Calu3 (cell line): ENCODE measurements at regions not wholly inside any gene's neighbourhood (a gene's known extent, or its start where the extent isn't known, plus 50 kb on each side); places are given as distances from the start of the nearest gene placed in this dataset.

Source experiments
- BruUV-seq: library from RNA; stranded (reverse); fragments of 400-500 nt; replicated peaks from 2 replicates; lab custom pipeline; 2021; lab: Mats Ljungman, UMichigan
- CTCF ChIA-PET: fragments of 300-600 bp; sonication (Branson Sonifier 250); formaldehyde crosslinking; loops from one replicate; lab custom pipeline; 2022; ENCODE audit warnings: antibody characterized with exemption; lab: Charles Lee
- DNase-seq: peaks from one replicate; pipeline ENCODE4 v3.0.0; 2022
- H3K27ac Mint-ChIP-seq: one replicate; pipeline ENCODE4 v1.8.0; 2022; ENCODE audit warnings: mixed read lengths; ENCODE audit not compliant: unreplicated experiment
- H3K27me3 Mint-ChIP-seq: one replicate; pipeline ENCODE4 v1.8.0; 2022; ENCODE audit warnings: mixed read lengths; ENCODE audit not compliant: unreplicated experiment
- H3K36me3 Mint-ChIP-seq: one replicate; pipeline ENCODE4 v1.8.0; 2022; ENCODE audit warnings: mild to moderate bottlenecking, moderate library complexity, mixed read lengths; ENCODE audit not compliant: insufficient read depth, unreplicated experiment
- H3K4me1 Mint-ChIP-seq: one replicate; pipeline ENCODE4 v1.8.0; 2022; ENCODE audit warnings: mild to moderate bottlenecking, low read depth, mixed read lengths; ENCODE audit not compliant: unreplicated experiment
- H3K4me3 Mint-ChIP-seq: one replicate; pipeline ENCODE4 v1.8.0; 2022; ENCODE audit warnings: mild to moderate bottlenecking, low read depth, moderate library complexity, mixed read lengths; ENCODE audit not compliant: unreplicated experiment
- H3K9me3 Mint-ChIP-seq: one replicate; pipeline ENCODE4 v1.8.0; 2022; ENCODE audit warnings: low read depth, mixed read lengths; ENCODE audit not compliant: unreplicated experiment
- CTCF ChIP-seq: fragments of 200-600 bp; IDR thresholded peaks from one replicate; pipeline ENCODE4 v1.8.0; 2022; ENCODE audit warnings: antibody characterized with exemption; ENCODE audit not compliant: unreplicated experiment
- intact Hi-C: fragments of 100-400 bp; cut with micrococcal nuclease; formaldehyde crosslinking; loops from one replicate; pipeline ENCODE4 v1.10.0; 2022; ENCODE audit not compliant: unreplicated experiment

DNA sequence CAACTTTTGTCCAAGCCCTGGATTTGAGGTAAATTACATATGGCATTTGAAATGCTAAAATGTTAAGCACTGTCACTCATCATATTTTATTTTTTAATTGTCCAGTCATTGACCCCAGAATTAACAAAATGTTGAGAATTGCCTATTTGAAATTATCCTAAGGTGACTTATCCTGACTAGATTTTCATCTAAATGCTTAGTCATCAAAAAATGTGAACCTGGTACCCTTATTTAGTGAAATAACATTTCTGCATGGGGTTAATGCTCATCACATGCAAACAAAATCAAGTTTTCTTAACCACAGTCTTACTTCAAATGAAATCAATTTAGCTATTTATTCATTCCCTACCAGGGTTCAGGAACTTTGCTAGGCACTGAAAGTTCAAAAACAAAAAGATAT is 232.0 kb upstream of the DCN start:
- H3K9me3 Mint-ChIP-seq = no peaks in the 10 kb centered on the region
- no peak overlapping the region for H3K4me3 Mint-ChIP-seq
- no TSS peak for BruUV-seq
- peaks cover 6% of the 10 kb centered on the region for H3K4me1 Mint-ChIP-seq
- H3K27me3 Mint-ChIP-seq = no peaks in the 10 kb centered on the region
- CTCF ChIA-PET = interaction anchor here (1.8 kb wide), 1 partner anchor 32 kb away, joined by 8 read pairs; no protein-coding TSS in a partner anchor
- no peaks in the 10 kb centered on the region for H3K36me3 Mint-ChIP-seq
- intact Hi-C loops = loop anchor here (5.0 kb wide), 1 partner anchor 163 kb away; no protein-coding TSS in a partner anchor
- H3K27ac Mint-ChIP-seq = no peak overlapping the region
- no peak for DNase-seq
- no peak for TF ChIP-seq CTCF

GRCh38 chr12:91413581-91414546 is 231.2 kb upstream of the DCN start:
- peak overlapping the region; percentile 58 for H3K27ac Mint-ChIP-seq
- CTCF ChIA-PET = interaction anchor here (1.0 to 1.8 kb wide), 2 partner anchors 9 to 32 kb away, joined by 3 to 8 read pairs; no protein-coding TSS in a partner anchor
- TF ChIP-seq CTCF = no peak
- H3K36me3 Mint-ChIP-seq = no peaks in the 10 kb centered on the region
- no TSS peak for BruUV-seq
- H3K4me3 Mint-ChIP-seq = no peak overlapping the region
- intact Hi-C loops = loop anchor here (5.0 kb wide), 1 partner anchor 163 kb away; no protein-coding TSS in a partner anchor
- DNase-seq = peak; percentile 32
- H3K4me1 Mint-ChIP-seq = peaks cover 6% of the 10 kb centered on the region
- H3K9me3 Mint-ChIP-seq = no peaks in the 10 kb centered on the region
- no peaks in the 10 kb centered on the region for H3K27me3 Mint-ChIP-seq

- CTCF ChIA-PET = interaction anchor here (0.6 to 1.0 kb wide), 4 partner anchors 25 to 1028 kb away, joined by 3 to 8 read pairs (median 4); no protein-coding TSS in a partner anchor
- H3K9me3 Mint-ChIP-seq = no peaks in the 10 kb centered on the region
- peak overlapping the region; percentile 69 for H3K27ac Mint-ChIP-seq
- no peaks in the 10 kb centered on the region for H3K4me1 Mint-ChIP-seq
- peak; percentile 77 for DNase-seq
- BruUV-seq = no TSS peak
- no peaks in the 10 kb centered on the region for H3K27me3 Mint-ChIP-seq
- no peak overlapping the region for H3K4me3 Mint-ChIP-seq
- TF ChIP-seq CTCF = no peak
- H3K36me3 Mint-ChIP-seq = no peaks in the 10 kb centered on the region
- intact Hi-C loops = no loop called here
These were observed 224.3 kb upstream of the DCN start for GRCh38 chr12:91406920-91407341.

DNA sequence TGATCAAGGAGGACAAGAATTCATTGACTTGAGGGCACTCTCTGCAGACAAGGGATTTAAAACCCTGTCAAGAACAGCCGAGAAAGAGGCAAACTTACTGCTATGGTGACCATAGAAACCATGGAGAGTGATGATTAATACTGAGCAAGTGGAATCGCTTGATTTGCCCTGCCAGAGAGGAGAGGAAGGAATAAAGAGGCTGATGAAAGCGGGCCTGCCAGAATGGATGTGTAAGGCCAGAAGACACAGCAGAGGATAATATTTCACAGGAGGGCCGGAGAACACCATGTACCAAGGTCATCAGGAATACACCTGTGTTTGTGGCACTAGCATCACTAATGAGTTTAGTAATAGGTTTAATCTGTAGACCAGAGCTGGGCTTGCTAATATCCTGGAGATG is 221.8 kb upstream of the DCN start:
- no peak overlapping the region for H3K27ac Mint-ChIP-seq
- BruUV-seq = no TSS peak
- TF ChIP-seq CTCF = no peak
- no peaks in the 10 kb centered on the region for H3K4me1 Mint-ChIP-seq
- DNase-seq = no peak
- intact Hi-C loops = no loop called here
- no peaks in the 10 kb centered on the region for H3K27me3 Mint-ChIP-seq
- H3K4me3 Mint-ChIP-seq = no peak overlapping the region
- CTCF ChIA-PET = interaction anchor here (0.6 kb wide), 1 partner anchor 9 kb away, joined by 3 read pairs; no protein-coding TSS in a partner anchor
- no peaks in the 10 kb centered on the region for H3K36me3 Mint-ChIP-seq
- H3K9me3 Mint-ChIP-seq = no peaks in the 10 kb centered on the region
